ENCODE measurements at regions not wholly inside any gene's neighbourhood (a gene's known extent, or its start where the extent isn't known, plus 50 kb on each side); places are given as distances from the start of the nearest gene placed in this dataset.

DNA sequence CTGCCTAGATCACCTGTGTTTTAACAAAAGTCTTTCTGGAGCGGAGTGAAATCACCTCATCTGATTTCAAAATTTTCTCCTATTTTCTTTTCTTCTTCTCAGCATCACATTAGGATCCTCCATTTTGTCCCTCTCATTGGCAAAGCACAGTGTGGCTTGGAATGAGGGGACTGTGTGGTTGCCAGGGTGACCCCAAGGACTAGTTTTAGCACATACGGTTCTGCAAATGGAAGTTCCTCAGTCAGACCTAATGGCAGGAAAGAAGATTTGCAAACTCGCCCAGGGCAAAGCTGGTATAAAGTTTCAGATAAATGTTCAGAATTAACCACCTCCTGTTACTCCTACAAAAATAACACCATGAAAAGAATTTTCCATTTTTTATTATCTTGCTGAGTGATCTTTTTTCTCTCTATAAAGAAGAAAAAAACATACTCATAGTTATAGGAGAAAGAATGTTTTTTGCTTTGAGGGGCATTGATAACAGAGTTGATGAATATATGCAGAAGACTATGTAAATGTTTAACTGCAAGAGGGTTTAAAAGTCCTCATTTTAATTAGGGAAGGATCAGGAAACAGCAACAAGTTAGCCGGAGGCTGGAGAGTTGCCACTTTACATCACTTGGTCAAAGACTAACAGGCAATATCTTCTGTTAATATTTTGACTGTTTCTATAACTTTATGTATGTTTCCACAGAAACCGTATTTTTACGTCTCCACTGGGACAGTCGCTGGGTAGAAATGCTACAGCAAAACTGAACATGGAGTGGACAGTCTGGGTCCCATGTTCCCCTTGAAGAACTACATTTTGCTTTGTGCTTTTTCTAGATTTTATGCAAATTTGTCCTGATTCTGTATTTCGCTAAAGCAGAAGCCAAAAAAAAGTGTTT lies 257.8 kb downstream of the NR2F1-AS1 start:
- intact Hi-C loops (cut with micrococcal nuclease; ENCODE audit: unreplicated experiment) = no loop called here
- Mint-ChIP-seq H3K4me1 (ENCODE audit: low read depth, unreplicated experiment) (peaks cover 10% of the 10 kb centered on the region), H3K27me3 (ENCODE audit: unreplicated experiment) (no peaks in the 10 kb centered on the region), H3K27ac (ENCODE audit: unreplicated experiment) (no peak overlapping the region), H3K36me3 (ENCODE audit: insufficient read depth, unreplicated experiment) (no peaks in the 10 kb centered on the region), H3K4me3 (ENCODE audit: low read depth, unreplicated experiment) (no peak overlapping the region), H3K9me3 (ENCODE audit: low read depth, unreplicated experiment) (peaks cover 7% of the 10 kb centered on the region)
- CTCF ChIA-PET = no interaction called here
- no TSS peak for BruUV-seq (replicated peaks)
- TF ChIP-seq, protein P1, sequence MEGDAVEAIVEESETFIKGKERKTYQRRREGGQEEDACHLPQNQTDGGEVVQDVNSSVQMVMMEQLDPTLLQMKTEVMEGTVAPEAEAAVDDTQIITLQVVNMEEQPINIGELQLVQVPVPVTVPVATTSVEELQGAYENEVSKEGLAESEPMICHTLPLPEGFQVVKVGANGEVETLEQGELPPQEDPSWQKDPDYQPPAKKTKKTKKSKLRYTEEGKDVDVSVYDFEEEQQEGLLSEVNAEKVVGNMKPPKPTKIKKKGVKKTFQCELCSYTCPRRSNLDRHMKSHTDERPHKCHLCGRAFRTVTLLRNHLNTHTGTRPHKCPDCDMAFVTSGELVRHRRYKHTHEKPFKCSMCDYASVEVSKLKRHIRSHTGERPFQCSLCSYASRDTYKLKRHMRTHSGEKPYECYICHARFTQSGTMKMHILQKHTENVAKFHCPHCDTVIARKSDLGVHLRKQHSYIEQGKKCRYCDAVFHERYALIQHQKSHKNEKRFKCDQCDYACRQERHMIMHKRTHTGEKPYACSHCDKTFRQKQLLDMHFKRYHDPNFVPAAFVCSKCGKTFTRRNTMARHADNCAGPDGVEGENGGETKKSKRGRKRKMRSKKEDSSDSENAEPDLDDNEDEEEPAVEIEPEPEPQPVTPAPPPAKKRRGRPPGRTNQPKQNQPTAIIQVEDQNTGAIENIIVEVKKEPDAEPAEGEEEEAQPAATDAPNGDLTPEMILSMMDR (IDR thresholded peaks at IDR 0.05; ENCODE audit: unreplicated experiment) = no peak
- no peak for DNase-seq

DNA sequence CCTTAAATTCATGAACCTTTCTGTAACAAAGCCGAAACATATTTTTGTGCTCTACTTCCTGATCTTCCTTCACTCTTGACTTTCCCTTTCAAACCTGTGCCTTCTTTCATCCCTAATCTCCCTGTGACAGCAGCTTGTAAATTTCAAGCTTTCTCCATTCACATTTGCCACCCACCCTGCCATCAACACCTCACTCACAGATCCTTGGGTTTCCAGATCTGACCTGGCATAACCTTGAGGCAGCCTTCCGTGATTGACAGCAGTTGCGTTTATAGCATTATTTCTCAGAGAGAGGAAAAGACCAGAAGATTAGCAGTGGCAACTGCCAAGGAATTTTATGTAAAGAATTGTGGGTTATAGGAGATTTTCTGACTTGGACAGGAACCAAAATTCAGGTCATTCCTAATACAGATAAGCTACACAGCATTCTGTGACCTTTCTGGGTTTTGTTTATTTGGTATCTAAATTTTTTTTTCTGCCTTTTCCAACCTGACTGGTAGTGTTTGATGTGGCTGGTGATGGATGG lies 260.0 kb downstream of the NR2F1-AS1 start:
- intact Hi-C loops (cut with micrococcal nuclease; ENCODE audit: unreplicated experiment) = no loop called here
- Mint-ChIP-seq H3K36me3 (ENCODE audit: insufficient read depth, unreplicated experiment) (no peaks in the 10 kb centered on the region), H3K4me3 (ENCODE audit: low read depth, unreplicated experiment) (no peak overlapping the region), H3K27ac (ENCODE audit: unreplicated experiment) (no peak overlapping the region), H3K27me3 (ENCODE audit: unreplicated experiment) (no peaks in the 10 kb centered on the region), H3K9me3 (ENCODE audit: low read depth, unreplicated experiment) (peaks cover 7% of the 10 kb centered on the region), H3K4me1 (ENCODE audit: low read depth, unreplicated experiment) (peaks cover 18% of the 10 kb centered on the region)
- no TSS peak for BruUV-seq (replicated peaks)
- CTCF ChIA-PET = no interaction called here
- DNase-seq = no peak
- TF ChIP-seq, protein P1 (IDR thresholded peaks at IDR 0.05; ENCODE audit: unreplicated experiment) = no peak

DNA sequence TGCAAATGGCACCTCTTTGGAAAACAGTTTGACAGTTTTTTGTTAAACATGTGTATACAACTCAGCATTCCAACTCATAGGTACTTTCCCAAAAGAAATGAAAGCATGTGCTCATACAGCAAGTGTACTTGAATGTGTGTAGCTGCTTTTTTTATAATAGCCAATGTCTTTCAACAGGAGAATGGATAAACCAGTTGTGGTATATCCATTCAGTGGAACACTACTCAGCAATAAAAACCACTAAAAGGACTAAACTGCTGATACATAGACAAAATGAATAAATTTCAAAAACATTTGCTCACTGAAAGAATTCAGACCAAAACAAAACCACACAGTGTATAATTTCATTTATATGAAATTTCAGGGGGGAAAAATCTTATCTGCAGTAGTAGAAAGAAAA lies 267.3 kb downstream of the NR2F1-AS1 start:
- no peaks in the 10 kb centered on the region for H3K27me3 Mint-ChIP-seq (ENCODE audit: unreplicated experiment)
- TF ChIP-seq, protein P1 (IDR thresholded peaks at IDR 0.05; ENCODE audit: unreplicated experiment) = no peak
- CTCF ChIA-PET = no interaction called here
- no peaks in the 10 kb centered on the region for H3K36me3 Mint-ChIP-seq (ENCODE audit: insufficient read depth, unreplicated experiment)
- peaks cover 7% of the 10 kb centered on the region for H3K9me3 Mint-ChIP-seq (ENCODE audit: low read depth, unreplicated experiment)
- H3K27ac Mint-ChIP-seq (ENCODE audit: unreplicated experiment) = no peak overlapping the region
- no peak overlapping the region for H3K4me3 Mint-ChIP-seq (ENCODE audit: low read depth, unreplicated experiment)
- no TSS peak for BruUV-seq (replicated peaks)
- intact Hi-C loops (cut with micrococcal nuclease; ENCODE audit: unreplicated experiment) = no loop called here
- peaks cover 10% of the 10 kb centered on the region for H3K4me1 Mint-ChIP-seq (ENCODE audit: low read depth, unreplicated experiment)
- DNase-seq = no peak

GRCh38 chr5:93311881-93312280 lies 269.1 kb downstream of the NR2F1-AS1 start:
- Mint-ChIP-seq H3K36me3 (ENCODE audit: insufficient read depth, unreplicated experiment) (no peaks in the 10 kb centered on the region), H3K4me3 (ENCODE audit: low read depth, unreplicated experiment) (no peak overlapping the region), H3K27me3 (ENCODE audit: unreplicated experiment) (no peaks in the 10 kb centered on the region), H3K27ac (ENCODE audit: unreplicated experiment) (no peak overlapping the region), H3K4me1 (ENCODE audit: low read depth, unreplicated experiment) (peaks cover 21% of the 10 kb centered on the region), H3K9me3 (ENCODE audit: low read depth, unreplicated experiment) (peaks cover 4% of the 10 kb centered on the region)
- no TSS peak for BruUV-seq (replicated peaks)
- TF ChIP-seq, protein P1 (IDR thresholded peaks at IDR 0.05; ENCODE audit: unreplicated experiment) = no peak
- DNase-seq = no peak
- intact Hi-C loops (cut with micrococcal nuclease; ENCODE audit: unreplicated experiment) = no loop called here
- CTCF ChIA-PET = no interaction called here
